ENCODE measurements at regions not wholly inside any gene's neighbourhood (a gene's known extent, or its start where the extent isn't known, plus 50 kb on each side); places are given as distances from the start of the nearest gene placed in this dataset.

- DNase-seq: no peak
- H3K4me1 ChIP-seq: no peaks in the 10 kb centered on the region
- H3K9me3 ChIP-seq: peaks cover 5 to 13% (median 12%) of the 10 kb centered on the region in 4 donors
- no peak for TF ChIP-seq POLR2A (IDR thresholded peaks at IDR 0.05)
- TF ChIP-seq POLR2AphosphoS5 (IDR thresholded peaks at IDR 0.05): no peak
- no peak for TF ChIP-seq EP300 (IDR thresholded peaks at IDR 0.05)
- TF ChIP-seq, protein P1, sequence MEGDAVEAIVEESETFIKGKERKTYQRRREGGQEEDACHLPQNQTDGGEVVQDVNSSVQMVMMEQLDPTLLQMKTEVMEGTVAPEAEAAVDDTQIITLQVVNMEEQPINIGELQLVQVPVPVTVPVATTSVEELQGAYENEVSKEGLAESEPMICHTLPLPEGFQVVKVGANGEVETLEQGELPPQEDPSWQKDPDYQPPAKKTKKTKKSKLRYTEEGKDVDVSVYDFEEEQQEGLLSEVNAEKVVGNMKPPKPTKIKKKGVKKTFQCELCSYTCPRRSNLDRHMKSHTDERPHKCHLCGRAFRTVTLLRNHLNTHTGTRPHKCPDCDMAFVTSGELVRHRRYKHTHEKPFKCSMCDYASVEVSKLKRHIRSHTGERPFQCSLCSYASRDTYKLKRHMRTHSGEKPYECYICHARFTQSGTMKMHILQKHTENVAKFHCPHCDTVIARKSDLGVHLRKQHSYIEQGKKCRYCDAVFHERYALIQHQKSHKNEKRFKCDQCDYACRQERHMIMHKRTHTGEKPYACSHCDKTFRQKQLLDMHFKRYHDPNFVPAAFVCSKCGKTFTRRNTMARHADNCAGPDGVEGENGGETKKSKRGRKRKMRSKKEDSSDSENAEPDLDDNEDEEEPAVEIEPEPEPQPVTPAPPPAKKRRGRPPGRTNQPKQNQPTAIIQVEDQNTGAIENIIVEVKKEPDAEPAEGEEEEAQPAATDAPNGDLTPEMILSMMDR (IDR thresholded peaks at IDR 0.05): no peak
- 57 to 66% (median 59%) methylated on average over 12 of the region's 12 CpGs for WGBS, 5 donors
- peak overlapping the region in 2 of 5 donors; percentile 6 to 44 for H3K27ac ChIP-seq
- no peak overlapping the region for H3K4me3 ChIP-seq
- no peaks in the 10 kb centered on the region for H3K27me3 ChIP-seq
- H3K36me3 ChIP-seq: no peaks in the 10 kb centered on the region
- intact Hi-C loops (cut with DNase I; ENCODE audit: low total_unique reads): no loop called here
Observed at GRCh38 chr17:68749349-68750207, 148.4 kb upstream of the FAM20A start.

GRCh38 chr17:68748381-68748780, 147.2 kb upstream of the FAM20A start:
- intact Hi-C loops (cut with DNase I; ENCODE audit: low total_unique reads): no loop called here
- no peaks in the 10 kb centered on the region for H3K27me3 ChIP-seq
- TF ChIP-seq, protein P1 (IDR thresholded peaks at IDR 0.05): no peak
- no peak for TF ChIP-seq POLR2A (IDR thresholded peaks at IDR 0.05)
- TF ChIP-seq EP300 (IDR thresholded peaks at IDR 0.05): no peak
- TF ChIP-seq POLR2AphosphoS5 (IDR thresholded peaks at IDR 0.05): no peak
- no peak for DNase-seq
- H3K4me3 ChIP-seq: no peak overlapping the region
- no peaks in the 10 kb centered on the region for H3K4me1 ChIP-seq
- no peak overlapping the region for H3K27ac ChIP-seq
- 89 to 96% (median 94%) methylated on average over 2 of the region's 2 CpGs for WGBS, 5 donors
- peaks cover 5 to 14% (median 13%) of the 10 kb centered on the region in 4 donors for H3K9me3 ChIP-seq
- H3K36me3 ChIP-seq: no peaks in the 10 kb centered on the region

GRCh38 chr17:68740555-68741447, 139.6 kb upstream of the FAM20A start:
- H3K27me3 ChIP-seq: no peaks in the 10 kb centered on the region
- peaks cover 5 to 24% (median 20%) of the 10 kb centered on the region in 4 donors for H3K9me3 ChIP-seq
- TF ChIP-seq, protein P1 (IDR thresholded peaks at IDR 0.05): no peak
- no peak for TF ChIP-seq POLR2A (IDR thresholded peaks at IDR 0.05)
- TF ChIP-seq EP300 (IDR thresholded peaks at IDR 0.05): no peak
- TF ChIP-seq POLR2AphosphoS5 (IDR thresholded peaks at IDR 0.05): no peak
- intact Hi-C loops (cut with DNase I; ENCODE audit: low total_unique reads): no loop called here
- H3K4me1 ChIP-seq: peaks cover 0 to 6% (median 0%) of the 10 kb centered on the region in 4 donors
- no peak overlapping the region for H3K4me3 ChIP-seq
- 88 to 93% (median 91%) methylated on average over 8 of the region's 8 CpGs for whole genome bisulfite sequencing, 5 donors
- no peak overlapping the region for H3K27ac ChIP-seq
- H3K36me3 ChIP-seq: no peaks in the 10 kb centered on the region
- no peak for DNase-seq

DNA sequence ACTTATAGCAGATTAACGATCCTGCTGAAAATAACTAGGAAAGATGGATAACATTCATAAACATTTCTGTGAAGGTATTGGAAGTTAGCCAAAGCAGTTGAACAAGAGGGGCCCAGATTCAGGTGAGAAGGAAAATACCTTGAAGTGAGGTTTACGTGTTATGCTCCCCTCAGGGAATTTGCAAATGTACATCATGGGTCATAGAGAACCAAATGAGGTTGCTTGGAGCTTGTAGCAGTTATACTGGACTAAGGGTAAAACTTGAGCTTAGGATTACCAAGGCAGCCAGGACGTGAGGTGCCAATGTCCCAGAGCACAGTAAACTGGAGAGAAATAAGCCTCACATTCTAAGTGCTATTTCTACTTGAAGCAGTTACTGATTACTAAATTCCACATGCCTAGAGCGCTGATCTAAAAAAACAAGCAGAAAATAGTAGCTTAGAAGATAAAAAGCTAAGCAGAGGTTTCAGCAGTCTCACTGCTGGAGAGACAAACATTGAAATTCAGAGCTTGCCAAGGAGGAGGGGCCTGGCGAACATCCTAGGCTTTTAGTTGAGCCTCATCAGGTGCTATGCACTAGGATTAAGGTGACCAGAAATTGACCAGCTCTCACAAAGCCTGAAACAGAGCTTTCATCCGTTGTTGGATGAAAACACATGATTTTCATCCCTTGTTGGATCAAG, 136.7 kb upstream of the FAM20A start:
- Histone ChIP-seq H3K36me3 (no peaks in the 10 kb centered on the region), H3K4me3 (no peak overlapping the region), H3K27me3 (no peaks in the 10 kb centered on the region), H3K27ac (no peak overlapping the region), H3K4me1 (peaks cover 4 to 22% (median 11%) of the 10 kb centered on the region in 4 donors), H3K9me3 (peaks cover 0 to 10% (median 8%) of the 10 kb centered on the region in 4 donors)
- peak in 1 of 2 donors; percentile 39 for DNase-seq
- TF ChIP-seq, protein P1 (IDR thresholded peaks at IDR 0.05): no peak
- 46 to 49% (median 47%) methylated on average over 6 of the region's 6 CpGs for WGBS, 5 donors
- intact Hi-C loops (cut with DNase I; ENCODE audit: low total_unique reads): no loop called here

All from stomach (tissue), 8 donors.